H1 (cell line): ENCODE measurements at regions not wholly inside any gene's neighbourhood (a gene's known extent, or its start where the extent isn't known, plus 50 kb on each side); places are given as distances from the start of the nearest gene placed in this dataset.

Experiments used
- CTCF ChIA-PET: fragments of 300-600 bp; sonication (Branson Sonifier 250); formaldehyde crosslinking; loops from one replicate; lab custom pipeline; 2021; ENCODE audit not compliant: partially characterized antibody; lab: Charles Lee
- POLR2A ChIA-PET: fragments of 300-600 bp; sonication (Branson Sonifier 250); formaldehyde crosslinking; loops from one replicate; lab custom pipeline; 2021; ENCODE audit warnings: inconsistent platforms; ENCODE audit not compliant: partially characterized antibody; lab: Charles Lee
- DNase-seq, 2 experiments: peaks; one replicate each; pipeline versions ENCODE4 v3.0.0 to v3.0.0-alpha.2; 2010 to 2022; ENCODE audit warnings: low spot score in 2 of 2, low read depth in 1 of 2, mixed read lengths in 1 of 2
- FAIRE-seq: peaks from 2 replicates; lab custom pipeline; 2011; peaks lifted over from hg19 to GRCh38; lab: Jason Lieb, UNC
- H2AFZ ChIP-seq: 2 replicates; pipeline ENCODE4 v1.8.1; 2012; ENCODE audit warnings: low read length, inconsistent platforms
- H2AK5ac ChIP-seq: 2 replicates; pipeline ENCODE4 v1.6.1; 2013; ENCODE audit warnings: low read depth, low read length
- H2BK120ac ChIP-seq: replicated peaks from 2 replicates; pipeline ENCODE3; 2013; ENCODE audit warnings: low read depth, low read length, inconsistent platforms
- H2BK12ac ChIP-seq: 2 replicates; pipeline ENCODE4 v1.6.1; 2013; ENCODE audit warnings: low read depth, low read length
- H2BK15ac ChIP-seq: 2 replicates; pipeline ENCODE4 v1.6.1; 2013; ENCODE audit warnings: low read length
- H2BK20ac ChIP-seq: 2 replicates; pipeline ENCODE4 v1.6.1; 2013; ENCODE audit warnings: low read length
- H2BK5ac ChIP-seq: 2 replicates; pipeline ENCODE4 v1.6.1; 2013; ENCODE audit warnings: low read depth, low read length
- H3K14ac ChIP-seq: 2 replicates; pipeline ENCODE4 v1.6.1; 2013; ENCODE audit warnings: inconsistent platforms; ENCODE audit not compliant: insufficient read length
- H3K18ac ChIP-seq: 2 replicates; pipeline ENCODE4 v1.6.1; 2013; ENCODE audit warnings: low read length; ENCODE audit errors: extremely low read depth
- H3K23ac ChIP-seq: 2 replicates; pipeline ENCODE4 v1.6.1; 2013; ENCODE audit warnings: inconsistent platforms; ENCODE audit not compliant: insufficient read length
- H3K23me2 ChIP-seq: 2 replicates; pipeline ENCODE4 v1.6.1; 2013; ENCODE audit warnings: low read depth, low read length
- H3K27ac ChIP-seq: 2 replicates; pipeline ENCODE4 v1.6.1; 2011; ENCODE audit warnings: low read depth, low read length, inconsistent platforms
- H3K27me3 ChIP-seq, 4 experiments: replicated peaks in 1 of 4; 1 replicate in 1 of 4; 2 replicates in 3 of 4; pipeline versions ENCODE4 v1.6.1 to v1.8.1; 2011 to 2013; ENCODE audit warnings: low read length in 3 of 4, mild to moderate bottlenecking in 3 of 4, inconsistent platforms in 2 of 4, mixed read lengths in 2 of 4, moderate library complexity in 1 of 4; ENCODE audit not compliant: control insufficient read depth in 3 of 4, insufficient read depth in 3 of 4; ENCODE audit errors: extremely low read depth in 1 of 4
- H3K36me3 ChIP-seq, 4 experiments: 2 replicates each; pipeline versions ENCODE4 v1.6.1 to v1.8.1; 2011 to 2013; ENCODE audit warnings: mild to moderate bottlenecking in 4 of 4, low read length in 3 of 4, moderate library complexity in 2 of 4, control low read depth in 1 of 4, inconsistent platforms in 1 of 4; ENCODE audit not compliant: insufficient read depth in 4 of 4, control insufficient read depth in 2 of 4
- H3K4ac ChIP-seq: replicated peaks from 2 replicates; pipeline ENCODE3; 2013; ENCODE audit warnings: low read length, low read depth, mixed read lengths, inconsistent platforms; ENCODE audit not compliant: insufficient read length
- H3K4me1 ChIP-seq, 4 experiments: replicated peaks in 1 of 4; 1 replicate in 1 of 4; 2 replicates in 3 of 4; pipeline versions ENCODE4 v1.6.1 to v1.8.1; 2011 to 2013; ENCODE audit warnings: low read length in 3 of 4, inconsistent platforms in 2 of 4, mixed read lengths in 1 of 4; ENCODE audit not compliant: insufficient read depth in 4 of 4, control insufficient read depth in 3 of 4
- H3K4me2 ChIP-seq, 2 experiments: 2 replicates each; pipeline versions ENCODE4 v1.6.1 to v1.8.1; 2011 to 2013; ENCODE audit warnings: low read depth in 2 of 2, low read length in 2 of 2, control low read depth in 1 of 2, inconsistent platforms in 1 of 2, mild to moderate bottlenecking in 1 of 2; ENCODE audit not compliant: insufficient read depth in 1 of 2
- H3K4me3 ChIP-seq, 4 experiments: fragments of 200-600, 300-600 bp in 1 of 4; sonication (generic), shearing (Covaris generic), sonication (Bioruptor Twin) in 1 of 4; 2 replicates each; pipeline versions ENCODE4 v1.5.1 to v1.8.1; 2011 to 2016; ENCODE audit warnings: low read length in 4 of 4, low read depth in 3 of 4, control low read depth in 2 of 4, inconsistent platforms in 2 of 4, mild to moderate bottlenecking in 2 of 4, mixed read lengths in 1 of 4, moderate library complexity in 1 of 4; ENCODE audit not compliant: insufficient read depth in 2 of 4; ENCODE audit errors: extremely low read depth in 1 of 4
- H3K56ac ChIP-seq: replicated peaks from 2 replicates; pipeline ENCODE3; 2013; ENCODE audit warnings: low read depth, mild to moderate bottlenecking, mixed read lengths, low read length, inconsistent platforms; ENCODE audit not compliant: insufficient read length
- H3K79me1 ChIP-seq: 2 replicates; pipeline ENCODE4 v1.6.1; 2013; ENCODE audit warnings: low read depth, low read length, control low read depth
- H3K79me2 ChIP-seq, 2 experiments: 2 replicates each; pipeline versions ENCODE4 v1.6.1 to v1.8.1; 2012 to 2013; ENCODE audit warnings: low read length in 2 of 2, mild to moderate bottlenecking in 2 of 2, inconsistent platforms in 1 of 2; ENCODE audit not compliant: insufficient read depth in 2 of 2, control insufficient read depth in 1 of 2
- H3K9ac ChIP-seq, 4 experiments: replicated peaks in 1 of 4; 1 replicate in 1 of 4; 2 replicates in 3 of 4; pipeline versions ENCODE4 v1.6.1 to v1.8.1; 2011 to 2013; ENCODE audit warnings: low read depth in 3 of 4, low read length in 3 of 4, control low read depth in 2 of 4, mild to moderate bottlenecking in 2 of 4, moderate library complexity in 2 of 4, inconsistent platforms in 1 of 4; ENCODE audit errors: extremely low read depth in 1 of 4
- H3K9me3 ChIP-seq, 2 experiments: 2 replicates each; pipeline versions ENCODE4 v1.6.1 to v1.8.1; 2012 to 2013; ENCODE audit warnings: mild to moderate bottlenecking in 2 of 2, moderate library complexity in 2 of 2, control low read depth in 1 of 2, inconsistent platforms in 1 of 2, low read depth in 1 of 2, low read length in 1 of 2, mixed read lengths in 1 of 2; ENCODE audit not compliant: insufficient read depth in 2 of 2
- H4K20me1 ChIP-seq, 2 experiments: replicated peaks in 1 of 2; 2 replicates each; pipeline versions ENCODE3 to v1.8.1; 2011 to 2013; ENCODE audit warnings: inconsistent platforms in 2 of 2, low read length in 2 of 2, mild to moderate bottlenecking in 1 of 2; ENCODE audit not compliant: insufficient read depth in 2 of 2, control insufficient read depth in 1 of 2
- H4K5ac ChIP-seq: 2 replicates; pipeline ENCODE4 v1.6.1; 2013; ENCODE audit warnings: low read length, low read depth, mixed read lengths, inconsistent platforms; ENCODE audit not compliant: insufficient read length
- H4K8ac ChIP-seq: 2 replicates; pipeline ENCODE4 v1.8.0; 2013; ENCODE audit warnings: mild to moderate bottlenecking, moderate library complexity, low read length, inconsistent platforms; ENCODE audit not compliant: insufficient read depth; ENCODE audit errors: extremely low read depth
- H4K91ac ChIP-seq: replicated peaks from 2 replicates; pipeline ENCODE3; 2013; ENCODE audit warnings: low read length, mixed read lengths, inconsistent platforms; ENCODE audit not compliant: insufficient read length
- ASH2L ChIP-seq: fragments of 200-600, 300-600 bp; sonication (generic); IDR thresholded peaks from one replicate; pipeline ENCODE4 v1.7.1; 2017; ENCODE audit warnings: low read length
- BCL11A ChIP-seq, 2 experiments: IDR thresholded peaks; one replicate each; pipeline ENCODE4 v1.6.1; 2011; ENCODE audit warnings: low read depth in 2 of 2, low read length in 2 of 2, mild to moderate bottlenecking in 2 of 2
- CBX8 ChIP-seq: fragments of 300-800, 300-1000 bp; sonication (generic); IDR thresholded peaks from 2 replicates; pipeline ENCODE4 v1.7.1; 2016; ENCODE audit warnings: low read depth, low read length, borderline replicate concordance
- CEBPB ChIP-seq: IDR thresholded peaks from 2 replicates; pipeline ENCODE4 v1.6.1; 2012; ENCODE audit warnings: low read depth, low read length
- E2F6 ChIP-seq: IDR thresholded peaks from 2 replicates; pipeline ENCODE4 v1.6.1; 2012; ENCODE audit warnings: inconsistent platforms
- EP300 ChIP-seq, 2 experiments: IDR thresholded peaks; 1 replicate in 1 of 2; 2 replicates in 1 of 2; pipeline ENCODE4 v1.6.1; 2011 to 2012; ENCODE audit warnings: low read depth in 2 of 2, low read length in 2 of 2, mild to moderate bottlenecking in 2 of 2, borderline replicate concordance in 1 of 2, inconsistent platforms in 1 of 2, moderate library complexity in 1 of 2
- EZH2 ChIP-seq: fragments of 200-600 bp; sonication (generic); IDR thresholded peaks from 2 replicates; pipeline ENCODE4 v1.7.1; 2012; ENCODE audit warnings: low read depth, mild to moderate bottlenecking, moderate library complexity, low read length, inconsistent platforms; ENCODE audit not compliant: severe bottlenecking
- GABPA ChIP-seq: IDR thresholded peaks from 2 replicates; pipeline ENCODE4 v1.6.1; 2011; ENCODE audit warnings: mild to moderate bottlenecking, low read length, moderate library complexity, borderline replicate concordance; ENCODE audit not compliant: insufficient read depth
- GTF2F1 ChIP-seq: IDR thresholded peaks from 2 replicates; pipeline ENCODE4 v1.6.1; 2012; ENCODE audit warnings: low read depth, low read length, improper control_type of control experiment, borderline replicate concordance
- NANOG ChIP-seq: IDR thresholded peaks from 2 replicates; pipeline ENCODE4 v1.6.1; 2011; ENCODE audit warnings: low read length, low read depth, mild to moderate bottlenecking, inconsistent platforms; ENCODE audit not compliant: insufficient read depth, poor library complexity, severe bottlenecking
- RNF2 ChIP-seq: fragments of 200-900, 300-1000 bp; sonication (generic); IDR thresholded peaks from 2 replicates; pipeline ENCODE4 v1.7.1; 2016; ENCODE audit warnings: borderline replicate concordance, low read depth, mild to moderate bottlenecking, antibody characterized with exemption, low read length; ENCODE audit not compliant: poor library complexity, severe bottlenecking; ENCODE audit errors: missing control alignments
- SIN3A ChIP-seq, 2 experiments: IDR thresholded peaks in 1 of 2; conservative IDR thresholded peaks in 1 of 2; 2 replicates each; pipeline ENCODE4 v1.6.1; 2011 to 2012; ENCODE audit warnings: low read length in 2 of 2, improper control_type of control experiment in 1 of 2, low read depth in 1 of 2, mild to moderate bottlenecking in 1 of 2
- TEAD4 ChIP-seq: IDR thresholded peaks from 2 replicates; pipeline ENCODE4 v1.6.1; 2012; ENCODE audit warnings: low read depth, low read length, inconsistent platforms, mixed read lengths
- WGBS, 2 experiments: shearing (Covaris generic) in 1 of 2; methylation state at CpG; one replicate each; pipeline versions ENCODE4 v1.1.6 to v1.1.7; 2013 to 2015; ENCODE audit warnings: low lambda C conversion rate in 2 of 2, mixed read lengths in 2 of 2, inconsistent platforms in 1 of 2, low coverage in 1 of 2, missing lambda C conversion rate in 1 of 2; ENCODE audit not compliant: insufficient replicate concordance in 2 of 2, insufficient coverage in 1 of 2, insufficient read length in 1 of 2; ENCODE audit errors: extremely low coverage in 1 of 2, missing lambda C conversion rate in 1 of 2; 5-methylcytosine and 5-hydroxymethylcytosine counted together

GRCh38 chr10:44511166-44511565 lies 126.3 kb upstream of the CXCL12 start:
- no peaks in the 10 kb centered on the region for H3K79me2 ChIP-seq
- FAIRE-seq (no peak), DNase-seq (no peak)
- H2BK5ac ChIP-seq = no peak overlapping the region
- no peak overlapping the region for H2AK5ac ChIP-seq
- no peak overlapping the region for H3K14ac ChIP-seq
- no peak overlapping the region for H2BK15ac ChIP-seq
- no peak overlapping the region for H3K18ac ChIP-seq
- no peaks in the 10 kb centered on the region for H3K79me1 ChIP-seq
- H3K9ac ChIP-seq = no peak overlapping the region
- H2AFZ ChIP-seq = no peak overlapping the region
- no peaks in the 10 kb centered on the region; the same call in 1 of the 2 replicates for H3K23me2 ChIP-seq
- 86% methylated on average over 2 of the region's 2 CpGs; no CpG with 5 or more reads in 1 of the 2 experiments for WGBS, 2 experiments
- no peaks in the 10 kb centered on the region for H3K9me3 ChIP-seq
- no peak overlapping the region for H3K23ac ChIP-seq
- no peak overlapping the region for H3K4me3 ChIP-seq
- no peak overlapping the region for H2BK20ac ChIP-seq
- H3K4ac ChIP-seq = no peak overlapping the region
- no peak overlapping the region for H3K56ac ChIP-seq
- no peak overlapping the region for H3K4me2 ChIP-seq
- H2BK120ac ChIP-seq = no peak overlapping the region
- H3K27ac ChIP-seq = no peak overlapping the region
- no peaks in the 10 kb centered on the region for H4K20me1 ChIP-seq
- 0 out of 7 replicates have a peak, but pooled peaks cover 0 to under 1% (median 0%) of the 10 kb centered on the region in 4 experiments for H3K27me3 ChIP-seq
- CTCF ChIA-PET = interaction anchor here (1.1 kb wide), 1 partner anchor 36 kb away, joined by 3 read pairs; no protein-coding TSS in a partner anchor
- no peak overlapping the region for H2BK12ac ChIP-seq
- POLR2A ChIA-PET = no interaction called here
- no peaks in the 10 kb centered on the region for H3K4me1 ChIP-seq
- no peaks in the 10 kb centered on the region for H3K36me3 ChIP-seq
- H4K91ac ChIP-seq = no peak overlapping the region
- H4K5ac ChIP-seq = no peak overlapping the region
- H4K8ac ChIP-seq = no peak overlapping the region
- TF ChIP-seq CBX8 (no peak), EP300 (IDR thresholded peaks at IDR 0.05; ENCODE audit: borderline replicate concordance in 1 of 2, low read depth in 2 of 2, low read length in 2 of 2) (no peak), BCL11A (IDR thresholded peaks at IDR 0.05; ENCODE audit: low read depth in 2 of 2, low read length in 2 of 2) (no peak), RNF2 (no peak), EZH2 (no peak), CEBPB (no peak), NANOG (no peak), ASH2L (no peak), E2F6 (no peak), GABPA (no peak), TEAD4 (no peak), SIN3A (conservative IDR thresholded peaks at IDR 0.05 in 1 of 2, IDR thresholded peaks at IDR 0.05 in 1 of 2; ENCODE audit: low read depth in 1 of 2, low read length in 2 of 2) (no peak), GTF2F1 (no peak)
